Glomerular visceral epithelial cell (primary cell): ENCODE measurements at regions not wholly inside any gene's neighbourhood (a gene's known extent, or its start where the extent isn't known, plus 50 kb on each side); places are given as distances from the start of the nearest gene placed in this dataset.
"Not testable (repeated sequence)": the region's sequence is repeated elsewhere in the genome, so short reads cannot be mapped to it uniquely, and the experiment has no call there.

Experiments used
- DNase-seq: peaks from one replicate; pipeline ENCODE4 v3.0.0-alpha.2; 2016; ENCODE audit errors: extremely low spot score

DNA sequence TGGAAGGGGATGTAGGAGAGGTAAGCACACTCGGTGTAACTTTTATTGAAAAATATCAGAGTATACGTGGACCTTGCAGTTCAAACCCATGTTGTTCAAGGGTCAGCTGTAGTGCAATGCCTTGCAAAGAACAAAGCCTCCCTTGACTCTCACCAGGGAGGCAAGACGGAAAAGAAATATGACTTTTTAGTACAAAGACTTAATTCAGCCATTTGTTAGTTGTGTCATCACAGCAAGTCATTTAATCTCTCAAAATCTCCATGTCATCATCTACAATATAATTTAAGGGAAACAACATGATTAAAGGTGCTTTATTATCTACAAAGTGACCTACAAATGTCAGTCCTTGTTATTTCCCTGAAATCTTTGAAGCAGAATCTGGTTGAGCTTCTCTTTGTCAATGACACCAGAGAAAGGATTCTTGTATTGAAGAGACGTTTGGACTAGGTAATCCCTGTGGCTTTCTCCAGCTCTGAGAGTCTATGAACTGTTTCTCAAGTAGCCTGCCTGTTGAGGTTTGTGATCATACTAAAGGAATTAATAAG lies 502.8 kb downstream of the REEP3 start:
- no peak for DNase-seq

DNA sequence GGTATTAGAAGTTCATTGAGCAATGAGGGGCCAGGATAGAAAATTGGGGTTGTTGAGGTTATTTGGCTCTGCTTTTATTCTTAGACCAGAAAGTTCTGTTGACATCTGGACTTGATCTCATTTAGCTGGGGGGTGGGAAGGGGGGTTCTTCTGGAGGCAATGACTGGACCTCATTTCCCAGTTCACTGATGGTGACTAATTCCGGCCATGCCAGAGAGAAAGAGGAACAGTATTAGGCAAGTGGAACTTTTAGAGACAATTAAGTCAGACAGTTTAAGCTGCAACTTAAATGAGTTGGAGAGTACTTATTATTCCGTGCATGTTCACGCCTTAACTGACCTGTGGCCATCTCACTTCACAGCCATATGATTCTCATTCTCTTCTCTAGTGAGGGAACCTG lies 512.5 kb downstream of the REEP3 start:
- no peak for DNase-seq

DNA sequence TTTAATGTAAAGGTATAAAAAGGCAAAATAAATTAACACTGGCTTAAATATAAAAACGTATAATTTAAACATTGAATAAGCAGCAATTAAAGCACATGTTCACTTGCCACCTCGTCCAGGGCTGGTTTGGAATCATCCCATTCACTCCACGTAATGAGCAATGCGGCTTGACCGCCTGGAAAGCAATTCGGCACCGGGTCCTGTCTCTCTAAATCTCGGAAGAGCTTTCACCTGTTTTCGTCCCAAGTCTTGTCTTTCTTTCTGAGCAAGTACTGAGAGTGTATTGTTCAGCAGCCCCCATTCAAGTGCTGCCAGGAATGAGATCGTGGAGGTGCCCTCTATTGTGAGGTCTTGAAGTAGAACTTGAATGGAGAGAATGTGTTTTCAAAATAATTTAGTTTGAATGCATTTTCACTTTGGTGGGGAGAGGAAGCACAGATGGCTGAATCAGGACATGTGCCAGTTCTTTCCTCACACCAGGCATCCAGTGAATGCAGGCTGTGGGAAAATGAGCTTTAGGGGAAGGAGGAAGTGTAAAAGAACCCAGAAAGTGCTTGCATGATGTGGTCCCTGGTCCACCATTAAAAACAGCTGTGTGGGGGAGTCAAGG lies 515.2 kb downstream of the REEP3 start:
- no peak for DNase-seq

DNA sequence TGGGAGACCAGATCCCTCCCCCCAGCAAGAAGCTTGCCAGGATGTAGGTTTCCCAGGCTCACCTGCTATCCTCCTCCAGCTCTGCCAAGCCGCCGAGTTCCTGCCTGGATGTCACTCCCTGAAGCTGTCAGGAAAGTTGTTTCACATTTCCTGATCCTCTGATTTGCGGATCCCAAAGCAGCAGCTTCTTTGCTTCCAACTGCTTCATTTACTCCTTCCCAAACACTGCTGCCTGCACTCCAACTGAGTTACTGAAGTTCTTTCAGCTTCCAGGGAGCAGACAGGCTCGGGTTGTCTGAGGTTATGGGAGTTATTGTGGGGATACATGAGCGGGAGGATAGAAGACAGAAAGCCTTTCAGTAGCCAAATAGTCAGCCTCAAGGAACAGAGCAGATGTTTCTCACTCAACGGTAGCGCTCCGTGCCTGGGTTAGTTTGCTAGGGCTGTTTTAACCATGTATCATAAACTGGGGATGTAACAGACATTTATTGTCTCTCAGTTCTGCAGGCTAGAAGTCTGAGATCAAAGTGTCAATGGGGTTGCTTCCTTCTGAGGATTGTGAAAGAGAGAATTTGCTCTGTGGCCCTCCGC lies 516.0 kb downstream of the REEP3 start:
- DNase-seq, result no peak

DNA sequence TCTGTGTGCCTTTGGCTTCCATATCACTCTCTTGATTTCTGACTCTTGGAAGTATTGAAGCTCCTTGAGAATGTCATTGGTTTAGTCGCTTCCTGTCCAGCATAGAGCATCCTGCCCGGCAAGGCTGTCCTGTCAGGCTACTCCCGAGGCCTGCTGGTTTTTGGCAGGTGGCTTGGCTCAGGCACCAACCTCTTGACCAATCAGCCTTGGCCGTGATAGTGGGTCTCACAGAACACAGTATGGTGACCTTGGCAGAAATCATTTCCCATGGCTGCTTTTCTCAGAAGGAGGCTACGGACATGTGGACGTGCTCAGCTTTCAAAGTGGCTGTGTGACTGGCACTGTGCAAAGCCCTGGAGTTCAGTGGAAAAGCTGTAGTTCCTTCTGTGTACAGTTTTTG lies 516.9 kb downstream of the REEP3 start:
- DNase-seq, result no peak

DNA sequence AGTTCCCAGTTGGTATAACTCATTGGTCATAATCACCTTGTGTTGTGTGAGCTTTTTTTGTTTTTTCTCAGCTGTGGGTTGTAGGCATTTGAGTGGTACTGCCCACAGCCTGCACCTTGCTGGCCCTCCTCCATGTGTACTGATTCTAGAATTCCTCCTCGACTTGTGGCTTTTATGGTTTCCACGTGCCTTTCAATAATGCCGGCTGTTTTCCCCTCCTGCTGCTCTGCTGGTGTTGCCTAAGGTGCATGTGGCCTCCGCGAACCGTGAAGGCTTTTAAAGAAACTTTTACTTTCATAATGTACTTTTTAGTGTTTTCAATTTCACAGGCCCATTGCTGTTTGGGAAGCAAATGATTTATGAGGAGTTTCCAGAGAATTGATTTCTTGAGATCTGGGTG lies 518.0 kb downstream of the REEP3 start:
- DNase-seq, result peak; percentile 22

DNA sequence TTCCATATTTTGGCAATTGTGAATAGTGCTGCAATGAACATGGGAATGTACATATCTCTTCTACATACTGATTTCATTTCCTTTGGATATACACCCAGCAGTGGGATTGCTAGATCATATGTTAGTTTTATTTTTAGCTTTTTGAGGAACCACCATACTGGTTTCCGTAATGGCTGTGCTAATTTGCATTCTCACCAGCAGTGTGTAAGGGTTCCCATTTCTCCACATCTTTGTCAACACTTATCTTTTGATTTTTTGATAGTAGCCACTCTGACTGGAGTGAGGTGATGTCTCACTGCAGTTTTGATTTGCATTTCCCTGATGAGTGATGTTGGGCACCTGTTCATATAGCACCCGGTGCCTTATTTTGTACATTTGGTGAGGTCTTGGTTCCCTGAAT lies 519.6 kb downstream of the REEP3 start:
- no peak for DNase-seq

DNA sequence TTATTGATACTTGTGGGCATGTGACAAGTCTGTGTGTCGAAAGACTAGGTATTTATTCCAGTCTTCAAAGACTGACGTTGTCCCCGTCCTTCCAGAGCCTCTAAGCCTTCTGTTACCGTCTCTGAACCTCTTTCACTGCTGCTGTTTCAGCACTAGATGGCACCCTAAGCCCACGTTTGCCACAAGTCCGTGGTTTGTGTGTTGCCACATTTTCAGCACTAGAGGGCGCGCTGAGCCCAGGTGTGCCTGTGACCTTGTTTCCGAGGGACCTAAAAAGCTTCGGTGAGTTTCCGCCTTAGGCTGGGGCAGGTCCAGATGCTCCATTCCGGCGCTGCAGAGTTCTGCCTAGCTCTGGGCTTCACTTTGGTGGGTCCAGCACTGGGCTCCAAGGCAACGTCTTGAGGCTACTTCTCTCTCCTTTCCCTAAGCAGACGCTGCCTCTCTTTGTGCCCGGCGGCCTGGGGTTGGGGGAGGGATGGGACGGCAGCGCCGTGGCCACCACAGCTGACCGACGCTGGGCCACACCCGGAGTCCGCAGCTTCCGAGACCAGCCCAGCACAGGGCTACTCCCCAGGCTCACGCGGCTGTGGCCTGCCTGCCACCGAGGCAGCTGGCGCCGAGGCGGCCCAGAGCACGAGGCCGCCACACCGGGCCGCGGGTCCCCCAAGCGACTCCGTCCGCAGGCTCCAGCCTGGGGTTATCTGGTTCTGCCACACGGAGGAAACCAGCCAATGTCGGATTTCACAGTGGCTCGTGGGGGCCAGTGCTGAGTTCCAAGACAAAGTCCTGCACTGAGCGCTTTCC lies 520.2 kb downstream of the REEP3 start:
- DNase-seq, result peak; percentile 75

DNA sequence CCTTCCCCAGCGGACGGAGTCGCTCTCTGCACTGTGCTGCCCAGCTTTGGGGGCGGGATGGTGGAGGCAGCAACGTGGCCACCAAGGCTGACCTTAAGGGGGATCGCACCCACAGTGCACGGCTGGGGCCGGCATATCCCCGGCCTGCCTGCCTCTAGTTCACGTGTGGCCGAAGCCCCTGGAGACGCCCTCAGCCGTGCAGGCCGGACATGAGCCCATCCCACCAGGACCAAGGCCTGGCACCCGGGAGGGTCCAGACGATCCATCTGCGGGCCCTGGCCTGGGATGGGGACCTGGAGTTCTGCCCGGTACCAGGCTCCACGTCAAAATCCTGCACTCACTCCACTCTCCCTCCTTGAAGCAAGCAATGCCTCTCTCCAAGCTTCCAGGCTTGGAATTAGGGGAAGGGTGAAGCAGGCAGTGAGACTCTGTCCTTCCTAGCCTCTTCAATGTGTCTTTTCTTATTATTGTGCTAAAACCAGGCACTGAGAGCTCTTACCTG lies 520.8 kb downstream of the REEP3 start:
- DNase-seq, result no peak

DNA sequence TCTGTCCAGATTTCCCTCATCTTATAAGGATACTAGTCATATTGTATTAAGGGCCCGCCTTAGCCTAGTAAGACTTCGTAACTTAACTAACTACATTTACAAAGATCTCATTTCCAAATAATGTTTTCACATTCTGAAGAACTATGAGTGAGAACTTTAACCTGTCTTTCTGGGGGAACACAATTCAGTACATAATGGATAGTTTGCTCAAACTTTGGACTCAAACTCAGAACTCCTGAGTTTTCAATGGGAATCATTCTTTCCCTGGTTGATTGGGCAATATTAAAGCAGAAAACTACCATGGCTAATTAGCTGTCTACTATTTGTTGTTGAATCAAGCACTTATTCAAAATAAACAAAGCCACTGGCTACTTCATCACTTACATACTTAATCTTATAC lies 522.9 kb downstream of the REEP3 start:
- DNase-seq, result no peak

DNA sequence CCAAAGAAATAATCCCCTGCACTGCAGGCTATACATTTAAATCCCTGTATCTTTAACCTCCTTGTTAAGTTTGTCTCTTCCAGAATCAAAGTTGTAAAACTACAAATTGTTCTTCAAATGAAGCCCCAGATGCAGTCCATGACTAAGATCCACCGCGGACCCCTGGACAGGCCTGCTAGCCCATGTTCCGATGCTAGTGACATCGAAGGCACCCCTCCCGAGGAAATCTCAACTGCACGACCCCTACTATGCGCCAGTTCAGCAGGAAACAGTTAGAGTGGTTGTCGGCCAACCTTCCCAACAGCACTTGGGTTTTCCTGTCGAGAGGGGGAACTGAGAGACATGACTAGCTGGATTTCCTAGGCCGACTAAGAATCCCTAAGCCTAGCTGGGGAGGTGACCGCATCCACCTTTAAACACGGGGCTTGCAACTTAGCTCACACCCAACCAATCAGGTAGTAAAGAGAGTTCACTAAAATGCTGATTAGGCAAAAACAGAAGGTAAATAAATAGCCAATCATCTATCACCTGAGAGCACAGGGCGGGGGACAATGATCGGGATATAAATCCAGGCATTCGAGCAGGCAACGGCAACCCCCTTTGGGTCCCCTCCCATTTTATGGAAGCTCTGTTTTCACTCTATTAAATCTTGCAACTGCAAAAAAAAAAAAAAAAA lies 523.9 kb downstream of the REEP3 start:
- DNase-seq, result not testable (repeated sequence)

DNA sequence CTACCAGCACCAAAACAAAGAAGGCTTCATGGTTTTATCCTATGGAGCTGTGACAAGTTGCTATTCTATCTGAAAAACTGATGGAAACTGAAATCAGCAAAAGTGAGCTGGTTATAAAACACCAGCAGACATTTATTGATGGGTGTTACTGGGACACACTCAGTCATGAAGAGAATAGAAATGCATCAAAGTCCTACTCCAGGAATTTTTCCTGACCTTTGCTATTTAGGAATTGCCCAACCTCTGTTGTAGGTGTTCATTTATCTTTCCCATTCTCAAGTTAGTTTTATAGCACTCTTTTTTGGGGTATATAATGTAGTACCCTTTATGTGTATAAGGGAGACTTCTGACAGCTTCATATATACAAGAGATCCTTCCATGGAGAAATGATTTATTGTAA lies 533.2 kb downstream of the REEP3 start:
- DNase-seq, result no peak

DNA sequence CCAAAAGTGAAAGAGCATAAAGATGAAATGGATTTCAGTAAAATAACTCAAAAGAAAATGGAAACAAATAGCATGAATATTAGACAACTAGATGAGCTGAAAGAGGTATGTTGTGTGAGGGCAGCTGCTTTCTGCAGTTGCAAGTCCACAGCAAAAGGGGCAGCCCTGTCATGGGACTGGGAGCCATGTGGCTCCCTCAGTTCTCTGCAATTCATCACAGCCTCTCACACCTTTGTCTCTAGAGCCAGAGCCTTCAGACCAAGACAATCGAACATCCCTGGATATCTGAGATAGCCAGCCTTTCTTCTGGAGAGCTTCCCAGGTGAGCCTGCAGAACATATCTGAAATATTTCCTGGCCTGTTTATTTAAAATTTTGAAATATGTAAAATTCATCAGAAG lies 538.7 kb downstream of the REEP3 start:
- no peak for DNase-seq

DNA sequence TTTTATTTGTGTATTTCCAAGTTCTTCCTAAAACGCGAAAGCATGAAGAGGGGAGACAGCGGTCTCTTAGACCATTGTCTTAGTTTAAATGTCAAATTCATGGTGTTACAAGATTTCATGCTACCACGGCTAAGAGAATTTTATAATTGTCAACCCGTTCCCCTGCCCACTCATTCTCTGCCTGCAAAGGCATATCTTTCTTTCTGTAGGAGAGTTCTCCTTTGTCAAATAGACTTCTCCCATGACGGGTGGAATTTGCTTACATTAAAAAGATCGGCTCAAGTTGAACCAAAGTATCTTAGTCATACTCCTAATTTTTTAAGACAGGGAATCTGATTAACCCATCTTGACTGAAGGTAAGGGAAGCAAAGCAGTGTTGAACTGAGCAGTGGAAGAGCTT lies 539.2 kb downstream of the REEP3 start:
- DNase-seq, result no peak

DNA sequence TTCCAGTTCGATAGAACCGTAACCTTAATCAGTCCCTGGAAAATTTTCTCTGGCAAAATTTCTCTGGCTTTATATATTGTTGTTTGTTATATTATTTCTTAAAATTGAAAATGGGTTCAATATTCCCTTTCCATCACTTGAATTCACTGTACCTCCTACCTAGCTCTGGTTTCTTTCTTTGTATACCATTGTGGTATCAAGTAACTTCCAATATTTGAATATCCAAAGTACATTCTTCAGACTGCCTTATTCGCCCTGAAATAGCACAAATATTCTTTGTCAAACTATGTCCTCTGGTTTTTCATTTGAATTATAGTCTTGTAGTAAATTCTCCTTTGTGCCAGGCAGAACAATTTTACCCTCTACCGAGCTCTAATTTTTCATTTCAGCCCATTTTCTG lies 541.6 kb downstream of the REEP3 start:
- DNase-seq, result no peak

DNA sequence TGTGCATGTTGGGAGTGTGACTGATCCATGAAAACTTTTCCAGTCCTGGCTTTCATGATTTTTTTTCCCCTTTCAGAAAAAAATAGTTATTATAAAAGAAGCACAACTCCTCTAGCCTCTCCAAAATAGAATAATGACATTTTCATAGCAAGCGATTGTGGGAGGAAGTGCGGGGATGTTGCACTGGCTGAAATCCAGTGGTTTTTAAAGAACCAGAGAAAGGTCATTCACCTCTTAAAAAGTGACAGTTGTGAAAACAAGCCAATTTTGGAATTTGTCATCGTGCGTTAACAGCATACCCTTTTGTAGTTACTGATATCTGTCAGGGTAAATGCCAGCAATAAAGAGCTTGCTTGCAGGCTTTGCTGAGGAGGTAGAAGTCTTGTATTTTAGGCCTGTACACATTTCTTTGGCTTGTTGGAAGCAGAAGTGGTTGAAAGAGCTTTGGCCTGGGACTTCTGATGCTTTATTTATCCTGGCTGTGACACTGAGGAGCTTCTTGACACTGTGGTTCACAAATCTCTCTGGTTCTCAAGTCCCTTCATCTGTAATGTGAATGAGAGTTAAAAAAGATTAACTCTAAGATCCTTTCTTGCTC lies 545.9 kb downstream of the REEP3 start:
- no peak for DNase-seq

DNA sequence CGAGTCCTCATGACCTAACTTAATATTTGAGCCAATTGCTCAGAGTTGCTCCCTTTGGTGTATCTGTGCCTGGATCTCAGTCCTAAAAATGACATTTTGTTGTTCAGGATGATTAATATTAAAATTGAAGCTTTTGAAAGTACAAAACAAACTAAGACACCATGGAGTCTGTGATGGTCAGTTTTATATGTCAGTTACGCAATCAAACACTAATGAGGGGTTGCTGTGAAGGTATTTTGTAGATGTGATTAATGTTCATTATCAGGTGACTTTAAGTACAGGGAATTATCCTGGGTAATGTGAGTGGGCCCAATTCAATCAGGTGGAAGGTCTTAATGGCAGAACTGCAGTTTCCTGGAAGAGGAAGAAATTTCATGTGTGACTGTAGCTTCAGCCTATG lies 546.7 kb downstream of the REEP3 start:
- no peak for DNase-seq

DNA sequence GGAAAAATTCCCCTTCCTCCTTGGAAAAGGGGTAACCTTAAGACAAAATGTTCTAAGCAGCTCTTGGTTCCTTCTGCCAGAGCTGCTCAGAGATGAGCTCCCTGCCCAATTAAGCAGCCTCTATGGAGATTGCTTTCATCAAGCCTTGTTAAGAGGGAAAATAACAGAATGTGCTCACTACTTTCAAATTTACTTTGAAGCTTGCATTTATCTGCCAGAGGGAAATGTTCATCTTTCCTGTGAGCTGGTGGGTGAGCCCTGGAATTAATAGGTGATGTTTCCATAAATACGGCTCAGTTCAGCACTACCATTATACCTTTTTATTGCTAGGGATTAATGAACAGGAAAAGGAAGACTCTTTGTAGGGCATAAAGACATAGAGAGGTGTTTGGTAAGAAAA lies 549.0 kb downstream of the REEP3 start:
- DNase-seq, result no peak

DNA sequence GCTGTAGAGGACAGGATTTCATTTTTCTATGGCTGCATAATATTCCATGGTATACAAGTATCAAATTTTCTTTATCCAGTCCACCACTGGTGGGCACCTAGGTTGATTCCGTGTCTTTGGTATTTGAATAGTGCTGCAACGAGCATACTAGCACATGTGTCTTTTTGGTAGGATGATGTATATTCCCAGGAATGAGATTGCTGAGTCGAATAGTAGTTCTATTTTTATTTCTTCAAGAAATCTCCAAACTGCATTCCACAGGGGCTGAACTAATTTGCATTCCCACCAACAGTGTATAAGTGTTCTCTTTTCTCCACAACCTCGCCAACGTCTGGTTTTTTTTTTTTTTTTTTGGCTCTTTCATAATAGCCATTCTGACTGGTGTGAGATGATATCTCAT lies 550.0 kb downstream of the REEP3 start:
- no peak for DNase-seq

DNA sequence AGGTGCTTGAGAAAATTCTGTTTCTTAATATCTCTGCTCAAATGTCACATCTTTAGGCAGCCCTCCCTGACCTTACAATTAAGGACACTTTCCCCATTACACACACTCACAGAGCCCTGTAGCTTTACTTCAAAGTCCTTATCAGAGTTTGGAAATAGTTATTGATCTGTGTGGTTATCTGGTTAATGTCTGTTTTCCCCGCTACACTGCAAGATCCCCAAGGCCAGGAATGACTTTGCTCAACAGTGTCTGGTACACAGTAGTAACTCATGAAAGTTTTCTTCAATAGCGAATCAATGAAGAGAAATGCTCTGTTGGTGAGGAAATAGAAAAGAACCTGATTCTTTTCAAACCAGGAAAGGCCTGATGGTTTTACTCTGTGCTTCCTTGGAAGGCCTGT lies 554.4 kb downstream of the REEP3 start:
- DNase-seq, result no peak

DNA sequence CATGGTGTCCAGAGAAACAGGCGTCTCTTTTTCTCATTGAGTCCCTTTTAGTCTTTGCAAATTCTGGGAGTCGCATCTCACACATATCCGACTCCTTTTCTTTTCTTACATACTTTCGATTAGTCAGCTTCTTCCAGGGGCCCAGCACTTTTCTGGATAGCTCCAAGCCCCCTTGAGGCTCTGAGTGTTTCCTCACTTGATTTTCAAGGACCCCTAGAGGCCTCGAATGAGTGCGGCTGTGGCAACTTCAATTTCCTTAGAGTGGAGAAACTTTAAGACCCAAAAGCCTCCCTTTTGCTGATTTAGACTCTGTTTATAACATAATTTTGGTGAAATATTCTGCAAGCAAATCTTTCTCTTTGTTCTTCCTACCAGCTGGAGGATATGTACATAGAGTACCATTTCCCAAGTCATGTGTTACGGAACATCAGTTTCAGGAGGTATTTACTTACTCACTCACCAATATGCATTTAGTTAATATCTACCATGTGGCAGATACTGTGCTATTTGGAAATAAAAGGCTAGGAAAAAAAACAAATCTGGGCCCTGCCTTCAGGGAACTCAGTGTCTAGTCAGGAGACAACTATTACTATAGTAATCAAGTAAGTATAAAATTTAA lies 555.2 kb downstream of the REEP3 start:
- DNase-seq, result no peak
